SIG-M5 (cell line): ENCODE measurements at regions not wholly inside any gene's neighbourhood (a gene's known extent, or its start where the extent isn't known, plus 50 kb on each side); places are given as distances from the start of the nearest gene placed in this dataset.
"Not testable (repeated sequence)": the region's sequence is repeated elsewhere in the genome, so short reads cannot be mapped to it uniquely, and the experiment has no call there.

ENCODE experiments used
- DNase-seq: peaks from one replicate; lab custom pipeline; 2025; lab: John Stamatoyannopoulos, UW

DNA sequence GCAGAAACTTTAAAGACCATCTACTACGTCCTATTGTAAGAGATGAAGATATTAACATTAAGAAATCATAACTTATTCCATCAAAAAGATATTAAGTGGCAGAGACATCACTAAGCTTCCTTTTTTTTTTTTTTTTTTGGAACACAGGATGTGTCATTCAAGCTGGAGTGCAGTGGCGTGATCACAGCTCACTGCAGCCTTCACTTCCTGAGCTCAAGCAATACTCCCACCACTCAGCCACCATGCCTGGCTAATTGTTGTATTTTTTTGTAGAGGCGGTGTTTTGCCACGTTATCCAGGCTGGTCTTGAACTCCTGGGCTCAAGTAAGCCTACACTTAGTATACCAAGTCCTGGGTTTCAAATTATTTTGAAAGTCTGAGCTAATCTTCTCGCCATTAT, 169.7 kb upstream of the KCTD7 start:
- DNase-seq, result not testable (repeated sequence)

DNA sequence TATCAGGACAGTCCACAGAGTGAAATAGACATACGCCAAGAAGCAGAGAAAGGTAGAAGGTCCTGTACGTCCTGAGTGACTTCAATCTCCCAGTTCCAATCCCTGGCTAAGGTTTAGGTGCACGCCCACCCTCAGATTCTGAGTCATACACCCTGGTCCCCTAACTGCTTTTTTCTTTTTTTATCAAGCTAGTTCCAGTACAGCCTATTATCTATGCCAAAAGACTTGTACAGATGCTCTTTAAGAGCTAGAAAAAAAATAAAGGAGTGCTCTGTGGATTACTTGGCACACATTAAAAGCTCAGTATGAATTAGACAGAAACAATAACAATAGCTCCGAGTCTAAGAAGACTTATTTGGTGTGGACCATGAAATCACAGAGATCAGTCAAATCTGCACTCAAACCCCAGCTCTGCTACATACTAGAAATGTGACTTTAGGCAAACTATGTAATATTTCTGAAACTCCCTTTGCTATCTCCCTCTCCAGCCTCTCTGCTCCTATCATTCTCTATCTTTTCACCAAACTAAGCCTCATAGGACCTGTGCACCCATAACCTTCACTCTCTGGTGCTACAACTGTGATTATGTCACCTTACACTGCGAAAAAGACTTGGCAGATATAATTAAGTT, 168.8 kb upstream of the KCTD7 start:
- DNase-seq, result not testable (repeated sequence)

GRCh38 chr7:66460921-66461361, 167.7 kb upstream of the KCTD7 start:
- no peak for DNase-seq

DNA sequence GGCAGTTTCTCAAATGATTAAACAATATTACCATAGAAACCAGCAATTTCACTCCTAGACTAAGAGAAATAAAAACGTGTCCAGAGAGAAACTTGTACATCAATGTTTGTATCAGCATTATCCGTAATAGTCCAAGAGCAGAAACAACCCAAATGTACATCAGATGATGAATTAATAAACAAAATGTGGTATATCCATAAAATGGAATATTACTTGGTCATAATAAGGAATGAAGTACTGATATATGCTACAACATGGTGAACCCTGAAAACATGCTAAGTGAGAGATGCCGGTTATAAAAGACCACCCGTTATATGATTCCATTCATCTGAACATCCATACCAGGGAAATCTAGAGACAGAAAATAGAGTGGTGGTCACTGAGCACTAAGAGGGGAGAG, 167.3 kb upstream of the KCTD7 start:
- DNase-seq, result not testable (repeated sequence)

DNA sequence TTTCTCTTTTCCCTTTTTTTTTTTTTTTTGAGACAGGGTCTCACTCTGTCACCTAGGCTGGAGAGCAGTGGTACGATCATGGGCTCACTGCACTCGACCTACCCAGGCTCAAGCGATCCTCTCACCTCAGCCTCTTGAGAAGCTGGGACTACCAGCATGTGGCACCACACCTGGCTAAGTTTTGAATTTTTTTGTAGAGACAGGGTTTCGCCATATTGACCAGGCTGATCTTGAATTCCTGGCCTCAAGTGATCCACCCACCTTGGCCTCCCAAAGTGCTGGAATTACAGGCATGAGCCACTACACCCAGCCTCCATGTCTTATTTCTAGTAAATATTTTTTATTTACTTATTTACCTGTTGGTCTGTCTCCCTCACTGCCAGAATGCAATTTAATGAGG, 165.8 kb upstream of the KCTD7 start:
- not testable (repeated sequence) for DNase-seq

- no peak for DNase-seq
Observed at GRCh38 chr7:66464059-66464458, 164.6 kb upstream of the KCTD7 start.

DNA sequence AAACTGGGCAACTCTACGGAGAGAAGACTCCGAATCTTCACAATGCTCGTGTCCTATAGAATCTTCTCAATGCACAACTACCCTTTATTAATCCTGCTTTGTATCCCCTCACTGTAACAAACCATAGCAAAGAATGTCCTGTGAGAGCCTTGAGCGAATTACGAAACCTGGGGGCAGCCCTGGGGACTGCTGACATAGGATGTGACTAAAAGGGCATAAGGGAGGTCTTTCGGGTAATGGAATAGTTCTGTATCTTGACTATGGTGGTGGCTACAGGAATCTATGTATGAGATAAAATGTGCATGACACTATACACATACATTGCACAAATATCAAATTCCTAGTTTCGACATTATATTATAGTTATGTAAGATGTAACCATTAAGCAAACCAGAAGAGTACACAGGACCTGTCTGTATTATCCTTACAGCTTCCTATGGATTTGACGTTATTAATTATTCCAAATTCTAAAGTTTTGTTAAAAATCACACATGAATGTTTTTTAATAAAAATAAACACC, 162.5 kb upstream of the KCTD7 start:
- DNase-seq, result no peak

GRCh38 chr7:66467887-66468286, 160.8 kb upstream of the KCTD7 start:
- DNase-seq, result no peak

DNA sequence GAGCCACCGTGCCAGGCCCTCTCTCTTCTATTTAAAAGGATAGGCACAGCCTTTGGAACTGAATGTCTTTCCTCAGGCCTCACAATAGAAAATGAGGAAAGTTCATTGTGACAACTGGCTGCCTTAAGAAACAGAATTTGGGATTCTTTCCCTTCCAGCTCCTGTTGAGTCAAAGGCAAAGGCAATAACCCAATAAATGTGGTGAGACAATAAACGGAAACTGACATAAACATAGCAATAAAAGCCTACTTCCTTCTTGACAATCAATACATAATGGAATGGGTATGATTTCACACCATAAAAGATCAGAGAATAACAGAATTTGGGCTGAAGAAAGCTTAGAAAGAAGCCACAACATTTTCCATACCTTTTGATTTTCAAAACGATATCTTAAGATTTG, 155.6 kb upstream of the KCTD7 start:
- DNase-seq, result not testable (repeated sequence)

- no peak for DNase-seq
Observed at GRCh38 chr7:66474441-66474840, 154.2 kb upstream of the KCTD7 start.

DNA sequence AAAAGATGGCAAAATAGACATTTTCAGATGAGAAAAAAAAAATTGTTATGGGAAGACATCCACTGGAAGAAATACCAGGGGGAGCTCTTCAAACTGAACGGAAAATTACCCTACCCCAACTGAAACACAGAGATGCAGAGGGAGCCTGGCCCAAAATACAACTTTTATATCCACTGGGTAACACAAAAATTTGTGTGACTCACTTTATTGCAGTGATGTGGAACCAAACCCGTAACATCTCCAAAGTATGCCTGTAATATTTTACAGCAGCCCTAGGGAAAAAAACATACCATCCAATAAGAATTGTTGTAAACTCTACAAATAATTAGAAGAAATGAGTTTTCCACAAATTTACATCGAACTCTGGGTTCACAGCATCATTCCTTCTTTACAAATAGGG, 152.6 kb upstream of the KCTD7 start:
- not testable (repeated sequence) for DNase-seq

- DNase-seq, result not testable (repeated sequence)
Observed at GRCh38 chr7:66477822-66478397, 150.8 kb upstream of the KCTD7 start.

GRCh38 chr7:66481229-66481628, 147.5 kb upstream of the KCTD7 start:
- not testable (repeated sequence) for DNase-seq

- not testable (repeated sequence) for DNase-seq
Observed at GRCh38 chr7:66489065-66489464, 139.6 kb upstream of the KCTD7 start.

GRCh38 chr7:66489741-66490140, 138.9 kb upstream of the KCTD7 start:
- not testable (repeated sequence) for DNase-seq

GRCh38 chr7:66490979-66491378, 137.7 kb upstream of the KCTD7 start:
- not testable (repeated sequence) for DNase-seq

DNA sequence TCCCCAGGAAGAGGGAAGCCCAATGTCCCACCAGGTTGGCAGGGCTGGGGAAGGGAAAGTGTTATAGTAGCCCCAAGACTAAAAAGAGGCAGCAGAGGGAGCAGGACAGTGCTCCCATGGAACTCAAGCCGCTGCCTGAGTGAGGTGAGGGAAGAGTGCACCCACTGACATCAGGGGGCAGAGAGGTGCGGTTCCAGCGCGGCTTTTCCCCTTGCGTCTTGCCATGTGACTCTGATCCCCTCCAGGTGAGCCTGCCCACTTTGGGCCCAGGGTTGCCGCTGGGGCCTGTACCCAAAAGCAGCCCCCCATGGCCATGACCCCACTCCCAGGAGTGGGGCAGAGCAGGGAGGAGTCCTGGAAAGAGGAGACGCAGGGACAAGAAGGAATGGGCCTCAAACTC, 136.3 kb upstream of the KCTD7 start:
- not testable (repeated sequence) for DNase-seq

DNA sequence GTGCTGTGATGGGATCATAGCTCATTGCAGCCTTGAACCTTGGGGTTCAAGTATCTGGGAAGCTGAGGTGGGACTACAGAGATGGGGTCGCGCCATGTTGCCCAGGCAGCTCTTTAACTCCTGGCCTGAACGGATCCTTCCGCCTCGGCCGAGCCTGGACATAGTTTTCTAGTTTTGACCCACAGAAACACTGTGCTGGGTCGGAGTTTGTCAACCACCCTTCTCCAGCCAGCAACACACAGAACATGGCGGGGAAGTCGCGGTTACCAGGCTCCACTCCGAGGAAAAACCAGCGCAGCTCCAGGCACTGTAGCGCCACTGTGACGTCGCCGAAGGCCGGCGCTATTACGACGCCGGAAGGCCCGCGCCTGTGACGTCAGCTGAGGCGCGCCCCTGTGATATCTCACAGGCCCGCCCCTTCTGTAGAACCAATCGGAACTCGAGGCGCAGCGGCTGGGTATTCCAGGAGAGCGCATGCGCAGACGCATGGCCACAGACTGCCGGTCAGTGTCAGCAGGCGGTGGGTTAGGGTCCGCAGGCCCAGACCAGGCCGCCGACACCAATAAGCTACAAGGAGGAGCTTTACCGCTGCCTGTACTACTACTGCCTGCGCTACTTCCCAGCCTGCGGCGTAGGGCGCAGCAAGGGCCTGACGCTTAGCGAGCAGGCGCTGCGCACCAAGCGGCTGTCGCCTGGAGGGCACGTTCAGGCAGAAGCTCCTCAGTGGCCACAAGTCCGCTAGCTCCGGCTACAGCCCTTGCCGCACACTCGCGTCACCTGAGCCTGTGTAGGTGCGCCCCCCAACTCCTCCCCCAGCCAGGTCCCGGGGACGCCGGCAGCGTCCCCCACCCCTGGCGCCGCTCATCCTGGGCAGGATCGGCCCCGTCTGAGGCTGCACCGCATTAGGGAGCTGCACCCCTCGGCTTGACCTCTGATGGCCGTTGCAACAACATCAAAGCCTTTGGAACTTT, 135.2 kb upstream of the KCTD7 start:
- DNase-seq, result peak; percentile 62

GRCh38 chr7:66497346-66497745, 131.3 kb upstream of the KCTD7 start:
- DNase-seq, result no peak

- DNase-seq, result no peak
Observed at GRCh38 chr7:66500087-66500486, 128.6 kb upstream of the KCTD7 start.

DNA sequence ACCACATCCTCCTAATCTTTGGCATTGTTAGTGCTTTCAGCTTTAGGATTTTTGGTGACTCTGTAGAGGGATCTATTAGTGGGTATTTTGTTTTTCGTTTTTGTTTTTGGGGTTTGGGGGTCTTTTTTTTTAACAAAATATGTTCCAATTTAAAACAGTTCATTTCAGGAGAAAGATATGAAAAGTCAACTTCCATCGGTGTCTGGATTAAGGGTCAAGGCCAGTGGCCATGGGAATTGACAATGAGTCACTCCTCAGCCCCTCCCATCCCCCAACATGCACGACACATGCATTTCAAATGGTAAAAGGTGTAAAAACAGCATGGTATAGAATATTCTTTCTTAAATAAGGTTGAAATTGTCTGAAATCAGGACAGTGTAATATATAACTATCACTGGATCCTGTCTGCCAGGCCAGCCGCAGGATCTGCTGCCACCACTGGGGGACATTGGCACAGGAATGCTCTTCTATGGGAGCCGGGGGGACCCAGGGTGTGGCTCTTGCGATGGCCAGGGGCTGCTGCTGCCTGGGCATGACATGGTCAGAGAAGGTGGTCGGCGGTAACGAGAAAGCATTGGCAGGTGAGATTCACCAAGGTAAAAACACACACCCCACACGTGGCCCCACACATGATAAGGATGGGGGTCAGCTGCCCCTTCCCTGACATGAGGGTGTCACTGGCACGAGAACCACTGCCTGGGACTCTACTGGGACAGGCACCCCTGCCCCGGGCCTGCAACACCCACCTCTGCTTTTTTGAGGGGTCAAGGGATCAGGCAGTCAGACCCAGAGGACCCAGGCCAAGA, 126.2 kb upstream of the KCTD7 start:
- no peak for DNase-seq

GRCh38 chr7:66503036-66503370, 125.7 kb upstream of the KCTD7 start:
- no peak for DNase-seq
